Uterus (tissue), 2 donors: ENCODE measurements at regions not wholly inside any gene's neighbourhood (a gene's known extent, or its start where the extent isn't known, plus 50 kb on each side); places are given as distances from the start of the nearest gene placed in this dataset.

ENCODE experiments used
- POLR2A ChIP-seq, 2 donors: fragments of 450-650 bp; IDR thresholded peaks; one replicate each; pipeline ENCODE4 v1.6.1; 2016; ENCODE audit warnings: antibody characterized with exemption in 2 of 2, mild to moderate bottlenecking in 1 of 2, moderate library complexity in 1 of 2
- TF ChIP-seq, protein P1 (sequence below), 4 experiments: fragments of 200-600 bp in 2 of 4; fragments of 450-650 bp in 2 of 4; sonication (generic) in 2 of 4; IDR thresholded peaks; one replicate each; pipeline ENCODE4 v1.5.1; 2016 to 2019; ENCODE audit warnings: antibody characterized with exemption in 4 of 4, mild to moderate bottlenecking in 2 of 4, moderate library complexity in 1 of 4

DNA sequence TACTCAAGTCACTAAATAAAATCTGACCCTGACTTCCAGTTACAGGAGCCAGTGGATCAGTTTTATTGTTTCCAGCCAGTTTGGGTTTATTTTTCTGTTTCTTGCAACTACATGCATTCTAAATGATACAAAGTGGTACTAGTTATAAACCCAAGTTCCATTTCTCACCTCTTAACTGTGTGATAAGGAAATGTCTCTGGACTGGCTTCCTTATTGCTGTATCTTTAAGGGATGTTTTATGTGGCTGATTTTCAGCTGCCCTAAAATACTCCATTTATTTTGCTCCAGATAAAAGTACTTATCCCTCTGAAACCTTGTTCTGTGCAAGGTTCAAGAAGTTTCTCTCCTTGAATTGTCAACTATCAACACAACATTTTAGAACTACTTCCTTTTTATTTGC, 107.9 kb upstream of the DLX2 start:
- TF ChIP-seq, protein P1, sequence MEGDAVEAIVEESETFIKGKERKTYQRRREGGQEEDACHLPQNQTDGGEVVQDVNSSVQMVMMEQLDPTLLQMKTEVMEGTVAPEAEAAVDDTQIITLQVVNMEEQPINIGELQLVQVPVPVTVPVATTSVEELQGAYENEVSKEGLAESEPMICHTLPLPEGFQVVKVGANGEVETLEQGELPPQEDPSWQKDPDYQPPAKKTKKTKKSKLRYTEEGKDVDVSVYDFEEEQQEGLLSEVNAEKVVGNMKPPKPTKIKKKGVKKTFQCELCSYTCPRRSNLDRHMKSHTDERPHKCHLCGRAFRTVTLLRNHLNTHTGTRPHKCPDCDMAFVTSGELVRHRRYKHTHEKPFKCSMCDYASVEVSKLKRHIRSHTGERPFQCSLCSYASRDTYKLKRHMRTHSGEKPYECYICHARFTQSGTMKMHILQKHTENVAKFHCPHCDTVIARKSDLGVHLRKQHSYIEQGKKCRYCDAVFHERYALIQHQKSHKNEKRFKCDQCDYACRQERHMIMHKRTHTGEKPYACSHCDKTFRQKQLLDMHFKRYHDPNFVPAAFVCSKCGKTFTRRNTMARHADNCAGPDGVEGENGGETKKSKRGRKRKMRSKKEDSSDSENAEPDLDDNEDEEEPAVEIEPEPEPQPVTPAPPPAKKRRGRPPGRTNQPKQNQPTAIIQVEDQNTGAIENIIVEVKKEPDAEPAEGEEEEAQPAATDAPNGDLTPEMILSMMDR (IDR thresholded peaks at IDR 0.05) = no peak
- no peak for TF ChIP-seq POLR2A (IDR thresholded peaks at IDR 0.05)
